GM12864 (cell line): ENCODE measurements at regions not wholly inside any gene's neighbourhood (a gene's known extent, or its start where the extent isn't known, plus 50 kb on each side); places are given as distances from the start of the nearest gene placed in this dataset.

ENCODE experiments used
- DNase-seq: peaks from one replicate; pipeline ENCODE4 v3.0.0-alpha.2; 2011; ENCODE audit warnings: low read depth
- H3K4me3 ChIP-seq: 2 replicates; pipeline ENCODE4 v1.5.1; 2011; ENCODE audit warnings: mild to moderate bottlenecking, low read depth, low read length, control low read depth
- TF ChIP-seq, protein P1 (sequence below): IDR thresholded peaks from 2 replicates; pipeline ENCODE4 v1.5.1; 2011; ENCODE audit warnings: low read depth, mild to moderate bottlenecking, moderate library complexity, low read length, control low read depth, inconsistent platforms; ENCODE audit errors: missing control alignments

DNA sequence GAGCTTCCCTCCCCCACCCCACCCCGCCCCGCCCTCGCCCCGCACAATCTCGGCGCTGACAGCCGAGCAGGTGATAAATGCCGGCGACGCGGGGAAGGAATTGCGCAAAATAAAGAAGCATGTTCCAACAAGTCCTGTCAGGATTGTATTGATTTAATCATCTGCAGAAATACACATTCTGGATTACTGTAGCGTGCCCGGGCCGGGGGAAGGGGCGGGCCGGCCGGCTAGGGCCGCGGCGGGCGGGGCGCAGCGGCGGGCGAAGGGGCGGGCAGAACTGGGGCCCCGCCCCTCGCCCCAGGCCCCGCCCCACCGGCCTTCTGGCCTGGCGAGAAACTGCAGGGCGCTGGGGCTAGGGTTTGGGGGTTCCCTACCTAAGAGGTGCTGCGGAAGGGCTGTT, 88.9 kb upstream of the PAX2 start:
- no peak overlapping the region for H3K4me3 ChIP-seq
- DNase-seq = no peak
- TF ChIP-seq, protein P1, sequence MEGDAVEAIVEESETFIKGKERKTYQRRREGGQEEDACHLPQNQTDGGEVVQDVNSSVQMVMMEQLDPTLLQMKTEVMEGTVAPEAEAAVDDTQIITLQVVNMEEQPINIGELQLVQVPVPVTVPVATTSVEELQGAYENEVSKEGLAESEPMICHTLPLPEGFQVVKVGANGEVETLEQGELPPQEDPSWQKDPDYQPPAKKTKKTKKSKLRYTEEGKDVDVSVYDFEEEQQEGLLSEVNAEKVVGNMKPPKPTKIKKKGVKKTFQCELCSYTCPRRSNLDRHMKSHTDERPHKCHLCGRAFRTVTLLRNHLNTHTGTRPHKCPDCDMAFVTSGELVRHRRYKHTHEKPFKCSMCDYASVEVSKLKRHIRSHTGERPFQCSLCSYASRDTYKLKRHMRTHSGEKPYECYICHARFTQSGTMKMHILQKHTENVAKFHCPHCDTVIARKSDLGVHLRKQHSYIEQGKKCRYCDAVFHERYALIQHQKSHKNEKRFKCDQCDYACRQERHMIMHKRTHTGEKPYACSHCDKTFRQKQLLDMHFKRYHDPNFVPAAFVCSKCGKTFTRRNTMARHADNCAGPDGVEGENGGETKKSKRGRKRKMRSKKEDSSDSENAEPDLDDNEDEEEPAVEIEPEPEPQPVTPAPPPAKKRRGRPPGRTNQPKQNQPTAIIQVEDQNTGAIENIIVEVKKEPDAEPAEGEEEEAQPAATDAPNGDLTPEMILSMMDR = no peak

DNA sequence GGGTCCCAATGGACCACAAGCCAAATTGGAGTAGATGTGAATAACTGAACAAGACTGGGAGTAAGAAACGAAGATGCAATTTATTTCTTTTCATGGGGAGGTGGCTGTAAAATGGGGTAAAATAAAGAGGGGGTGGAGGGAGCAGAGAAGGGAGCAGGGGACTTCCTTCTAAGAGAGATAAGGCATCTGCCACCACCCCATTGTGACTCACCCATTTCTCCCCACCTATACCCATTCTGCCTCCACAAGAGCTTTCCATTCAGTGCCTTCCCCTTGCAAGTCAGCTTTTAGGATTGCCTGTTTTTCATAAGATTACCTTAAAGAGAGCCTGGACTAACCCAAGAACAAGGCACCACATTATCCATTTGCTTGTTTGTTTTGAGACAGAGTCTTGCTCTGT, 87.1 kb upstream of the PAX2 start:
- H3K4me3 ChIP-seq = no peak overlapping the region
- TF ChIP-seq, protein P1 = no peak

DNA sequence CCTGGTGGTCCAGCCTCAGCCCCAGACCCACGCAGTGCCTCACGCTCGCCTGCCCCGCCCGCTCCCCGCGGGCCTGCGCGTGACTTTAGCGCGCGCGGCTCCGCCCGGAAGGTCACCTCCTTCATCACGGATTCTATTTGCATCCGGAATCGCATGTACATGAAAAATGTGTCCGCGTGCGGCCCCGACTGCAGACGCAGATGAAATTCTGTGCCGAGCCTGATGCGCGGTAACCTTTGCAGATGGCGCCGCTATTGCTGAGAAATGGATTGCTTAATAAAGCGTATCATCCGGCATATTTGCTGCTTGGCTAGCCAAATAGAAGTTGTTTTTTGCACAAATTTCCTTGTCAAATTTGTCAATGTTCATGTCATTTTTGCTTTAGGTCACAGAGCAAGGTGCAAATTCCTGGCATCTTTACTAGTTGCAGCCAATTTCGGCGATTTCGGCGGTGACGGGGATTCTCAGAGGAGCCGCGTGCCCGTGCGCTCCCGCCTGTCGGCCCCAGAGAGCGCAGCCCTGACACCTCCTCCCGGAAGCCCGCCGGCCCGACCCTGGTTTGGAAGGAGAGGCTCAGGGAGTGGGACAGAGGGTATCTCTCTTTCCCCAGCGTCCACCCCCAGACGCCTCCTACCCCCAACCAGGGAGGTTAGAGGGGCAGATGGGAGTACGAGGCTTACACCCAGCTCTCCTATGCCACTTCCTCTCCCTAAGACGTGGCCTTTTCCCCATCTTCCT, 85.9 kb upstream of the PAX2 start:
- TF ChIP-seq, protein P1 = no peak
- DNase-seq = no peak
- no peak overlapping the region for H3K4me3 ChIP-seq

More for the DNA sequence above, 87.1 kb upstream of the PAX2 start:
- DNase-seq = no peak

DNA sequence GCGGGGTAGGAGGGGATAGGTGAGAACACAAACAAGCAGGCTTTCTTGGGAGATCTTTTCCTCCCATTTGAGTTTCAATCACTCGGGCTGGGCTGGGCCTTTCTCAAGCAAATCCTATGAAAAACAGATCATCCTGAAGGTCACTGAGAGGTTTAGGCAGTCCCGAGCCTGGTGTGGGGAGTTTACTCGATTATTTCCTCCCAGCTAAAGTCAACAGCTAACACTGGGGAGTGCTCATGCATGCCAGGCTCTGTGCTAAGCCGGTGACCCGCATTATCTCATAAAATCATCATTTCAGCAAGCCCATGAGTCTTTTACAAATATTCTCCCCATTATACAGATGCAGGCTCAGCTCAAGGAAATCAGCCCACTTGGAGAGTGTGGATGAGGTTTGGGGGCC, 85.0 kb upstream of the PAX2 start:
- no peak overlapping the region for H3K4me3 ChIP-seq
- DNase-seq = no peak
- TF ChIP-seq, protein P1 = no peak

DNA sequence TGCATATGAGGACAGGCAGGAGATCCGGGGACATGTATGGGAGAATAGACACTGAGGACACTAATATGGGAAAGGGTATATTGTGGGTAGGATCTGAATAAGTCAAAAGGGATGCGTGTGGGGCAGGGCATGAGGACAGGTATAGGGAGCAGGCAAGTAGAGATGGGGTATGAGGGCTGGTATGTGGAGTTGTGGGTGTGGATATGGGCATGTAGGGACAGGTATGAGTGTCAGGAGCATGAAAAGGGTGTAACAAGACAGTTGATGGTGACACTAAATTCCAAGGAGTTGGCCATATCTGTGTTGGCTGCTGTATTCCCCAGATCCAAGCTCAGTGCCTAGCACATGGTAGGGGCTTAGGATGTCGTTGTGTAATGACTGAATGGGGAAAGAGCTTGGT, 84.4 kb upstream of the PAX2 start:
- TF ChIP-seq, protein P1 = no peak
- no peak overlapping the region for H3K4me3 ChIP-seq
- no peak for DNase-seq

DNA sequence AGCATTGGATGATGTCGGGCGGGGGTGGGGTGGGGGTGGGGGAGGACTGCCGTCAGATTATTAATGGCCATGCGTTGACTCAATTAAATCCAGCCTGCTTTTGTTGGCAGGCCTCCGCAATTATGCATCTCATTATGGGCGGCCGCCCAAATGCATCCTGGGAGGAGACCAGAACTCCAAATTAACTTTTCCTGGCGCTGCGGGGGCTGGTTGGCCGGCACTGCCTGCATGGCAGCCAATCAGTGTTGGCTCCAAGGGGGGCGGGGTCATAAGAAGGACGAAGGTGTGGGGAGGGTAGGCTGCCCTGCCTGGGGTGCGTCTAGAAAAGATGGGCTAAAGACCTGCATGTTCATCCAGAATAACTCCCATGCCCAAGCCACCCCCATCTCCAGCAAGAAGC, 83.9 kb upstream of the PAX2 start:
- TF ChIP-seq, protein P1 = no peak
- H3K4me3 ChIP-seq = no peak overlapping the region
- DNase-seq = no peak

DNA sequence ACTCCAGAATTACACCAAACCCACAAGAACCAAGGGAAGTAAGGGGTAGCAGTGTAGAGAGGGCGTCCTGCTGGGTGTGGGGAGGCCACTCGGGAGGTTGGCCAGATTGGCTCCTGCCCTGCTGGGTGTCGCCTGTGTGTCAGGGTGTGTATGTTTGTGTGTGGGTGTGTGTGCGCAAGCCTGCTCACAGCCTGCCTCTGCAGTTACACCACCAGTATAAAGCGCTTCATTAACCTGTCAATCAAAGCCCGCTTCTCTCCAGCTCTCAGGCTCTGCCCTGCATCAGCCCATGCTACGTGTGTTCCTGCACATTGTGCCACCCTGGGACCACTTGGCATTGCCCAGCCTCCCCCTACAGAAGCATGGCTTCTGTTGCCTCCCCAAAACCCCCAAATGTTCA, 83.3 kb upstream of the PAX2 start:
- DNase-seq = no peak
- TF ChIP-seq, protein P1 = no peak

More for the DNA sequence above, 83.3 kb upstream of the PAX2 start:
- H3K4me3 ChIP-seq = no peak overlapping the region
